NT2/D1 (cell line): ENCODE measurements at regions not wholly inside any gene's neighbourhood (a gene's known extent, or its start where the extent isn't known, plus 50 kb on each side); places are given as distances from the start of the nearest gene placed in this dataset.

Experiments used
- YY1 ChIP-seq: IDR thresholded peaks from 2 replicates; pipeline ENCODE4 v1.6.1; 2011; ENCODE audit not compliant: insufficient read length, insufficient read depth
- ZNF274 ChIP-seq: IDR thresholded peaks from 2 replicates; pipeline ENCODE4 v1.6.1; 2011; ENCODE audit warnings: mild to moderate bottlenecking, low read depth, low read length

DNA sequence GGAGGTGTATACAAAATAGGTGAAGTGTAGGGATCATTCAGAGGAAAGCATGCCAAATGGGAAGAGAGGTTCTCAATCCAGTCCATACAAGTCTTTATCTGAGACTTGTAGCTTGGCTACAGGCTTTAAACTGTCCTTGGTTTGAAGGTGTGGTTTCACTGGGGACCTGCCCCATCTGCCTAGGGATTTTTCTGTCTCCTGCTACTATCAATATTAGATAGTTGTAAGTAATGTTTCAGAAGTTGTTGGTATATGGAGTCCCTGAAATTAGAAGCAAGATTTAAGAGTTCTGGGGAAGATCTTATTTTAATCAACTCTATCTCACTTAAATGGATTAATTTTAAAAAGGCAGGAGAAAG, 100.9 kb downstream of the ANKRD7 start:
- TF ChIP-seq ZNF274 (no peak), YY1 (no peak)
